ENCODE measurements at regions not wholly inside any gene's neighbourhood (a gene's known extent, or its start where the extent isn't known, plus 50 kb on each side); places are given as distances from the start of the nearest gene placed in this dataset.

DNA sequence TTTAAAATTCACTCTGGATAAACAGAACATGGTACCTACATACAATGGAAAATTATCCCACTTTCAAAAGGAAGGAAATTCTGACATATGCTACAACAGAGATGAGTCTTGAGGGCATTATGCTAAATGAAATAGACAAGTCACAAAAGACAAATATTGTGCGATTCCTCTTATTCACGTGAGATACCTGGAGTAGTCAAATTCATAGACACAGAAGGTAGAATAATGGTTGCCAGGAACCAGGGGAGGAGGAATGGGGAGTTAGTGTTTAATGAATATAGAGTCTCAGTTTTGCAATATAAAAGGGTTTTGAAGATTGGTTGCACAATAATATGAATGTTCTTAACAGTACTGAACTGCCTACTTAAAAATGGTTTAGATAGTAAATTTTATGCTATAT, 69.8 kb upstream of the WAC start:
- Mint-ChIP-seq H3K4me3 (ENCODE audit: unreplicated experiment) (no peak overlapping the region), H3K36me3 (ENCODE audit: low read depth, unreplicated experiment) (no peaks in the 10 kb centered on the region), H3K27ac (ENCODE audit: unreplicated experiment) (no peak overlapping the region), H3K27me3 (ENCODE audit: unreplicated experiment) (peaks cover 2% of the 10 kb centered on the region), H3K9me3 (ENCODE audit: unreplicated experiment) (no peaks in the 10 kb centered on the region), H3K4me1 (ENCODE audit: unreplicated experiment) (peaks cover 9% of the 10 kb centered on the region)
- no peak for DNase-seq (ENCODE audit: low spot score)
- TF ChIP-seq CTCF (IDR thresholded peaks at IDR 0.05; ENCODE audit: unreplicated experiment) = no peak

DNA sequence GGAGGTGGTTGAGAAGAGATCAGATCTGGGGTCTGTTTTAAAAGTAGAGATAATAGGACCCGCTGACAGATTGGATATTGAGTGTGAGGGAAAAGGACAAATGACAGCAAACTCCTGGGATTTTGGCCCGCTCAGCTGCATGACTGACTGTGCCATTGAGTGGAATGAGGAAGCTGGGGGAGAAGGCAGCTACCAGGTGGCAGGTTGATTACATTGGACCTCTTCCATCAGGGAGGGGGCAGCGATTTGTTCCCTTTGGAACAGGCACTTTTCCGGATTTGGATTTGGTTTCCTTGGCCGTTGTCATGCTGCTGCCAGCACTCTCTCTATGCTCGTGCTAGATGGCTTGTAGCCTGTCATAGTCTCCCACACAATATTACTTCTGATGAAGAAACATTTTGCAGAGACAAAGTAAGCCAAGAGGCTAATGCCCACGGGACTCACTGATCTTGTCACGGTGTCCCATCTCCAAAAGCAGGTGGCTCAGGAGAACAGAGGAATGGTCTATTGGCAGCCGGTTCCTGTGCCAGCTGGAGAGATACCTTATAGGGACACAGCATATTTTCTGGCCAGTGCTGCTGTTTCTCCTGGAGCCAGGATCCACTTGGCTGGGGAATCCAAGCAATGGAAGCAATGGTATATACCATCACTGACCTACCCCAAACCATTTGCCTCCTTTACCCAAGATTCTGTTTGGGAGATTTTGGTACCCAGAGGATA, 69.1 kb upstream of the WAC start:
- Mint-ChIP-seq H3K4me3 (ENCODE audit: unreplicated experiment) (no peak overlapping the region), H3K27ac (ENCODE audit: unreplicated experiment) (no peak overlapping the region), H3K27me3 (ENCODE audit: unreplicated experiment) (peaks cover 2% of the 10 kb centered on the region), H3K9me3 (ENCODE audit: unreplicated experiment) (no peaks in the 10 kb centered on the region), H3K4me1 (ENCODE audit: unreplicated experiment) (peaks cover 9% of the 10 kb centered on the region), H3K36me3 (ENCODE audit: low read depth, unreplicated experiment) (no peaks in the 10 kb centered on the region)
- TF ChIP-seq CTCF (IDR thresholded peaks at IDR 0.05; ENCODE audit: unreplicated experiment) = no peak
- no peak for DNase-seq (ENCODE audit: low spot score)

- Mint-ChIP-seq H3K36me3 (ENCODE audit: low read depth, unreplicated experiment) (no peaks in the 10 kb centered on the region), H3K27ac (ENCODE audit: unreplicated experiment) (no peak overlapping the region), H3K9me3 (ENCODE audit: unreplicated experiment) (no peaks in the 10 kb centered on the region), H3K4me3 (ENCODE audit: unreplicated experiment) (no peak overlapping the region), H3K4me1 (ENCODE audit: unreplicated experiment) (peaks cover 13% of the 10 kb centered on the region), H3K27me3 (ENCODE audit: unreplicated experiment) (peaks cover 2% of the 10 kb centered on the region)
- no peak for TF ChIP-seq CTCF (IDR thresholded peaks at IDR 0.05; ENCODE audit: unreplicated experiment)
- DNase-seq (ENCODE audit: low spot score) = no peak
Observed at GRCh38 chr10:28467615-28468014, 65.3 kb upstream of the WAC start.

- no peak overlapping the region for H3K27ac Mint-ChIP-seq (ENCODE audit: unreplicated experiment)
- DNase-seq (ENCODE audit: low spot score) = no peak
Observed at GRCh38 chr10:28468707-28469483, 64.0 kb upstream of the WAC start.

More at GRCh38 chr10:28468707-28469483, 64.0 kb upstream of the WAC start:
- TF ChIP-seq CTCF (IDR thresholded peaks at IDR 0.05; ENCODE audit: unreplicated experiment) = no peak
- Mint-ChIP-seq H3K4me3 (ENCODE audit: unreplicated experiment) (no peak overlapping the region), H3K4me1 (ENCODE audit: unreplicated experiment) (peaks cover 13% of the 10 kb centered on the region), H3K9me3 (ENCODE audit: unreplicated experiment) (no peaks in the 10 kb centered on the region), H3K27me3 (ENCODE audit: unreplicated experiment) (peaks cover 2% of the 10 kb centered on the region), H3K36me3 (ENCODE audit: low read depth, unreplicated experiment) (no peaks in the 10 kb centered on the region)

Data from endothelial cell (in vitro differentiated cells).